D721Med (cell line): ENCODE measurements at regions not wholly inside any gene's neighbourhood (a gene's known extent, or its start where the extent isn't known, plus 50 kb on each side); places are given as distances from the start of the nearest gene placed in this dataset.
"Not testable (repeated sequence)": the region's sequence is repeated elsewhere in the genome, so short reads cannot be mapped to it uniquely, and the experiment has no call there.

Experiments used
- DNase-seq: peaks from one replicate; pipeline ENCODE4 v3.0.0; 2011; ENCODE audit warnings: low spot score; ENCODE audit not compliant: insufficient read length
- FAIRE-seq: peaks from 2 replicates; lab custom pipeline; 2011; peaks lifted over from hg19 to GRCh38; lab: Jason Lieb, UNC
- TF ChIP-seq, protein P1 (sequence below): IDR thresholded peaks from 2 replicates; pipeline ENCODE4 v1.5.1; 2012; ENCODE audit warnings: mild to moderate bottlenecking, control low read depth; ENCODE audit not compliant: insufficient read depth; ENCODE audit errors: missing control alignments

DNA sequence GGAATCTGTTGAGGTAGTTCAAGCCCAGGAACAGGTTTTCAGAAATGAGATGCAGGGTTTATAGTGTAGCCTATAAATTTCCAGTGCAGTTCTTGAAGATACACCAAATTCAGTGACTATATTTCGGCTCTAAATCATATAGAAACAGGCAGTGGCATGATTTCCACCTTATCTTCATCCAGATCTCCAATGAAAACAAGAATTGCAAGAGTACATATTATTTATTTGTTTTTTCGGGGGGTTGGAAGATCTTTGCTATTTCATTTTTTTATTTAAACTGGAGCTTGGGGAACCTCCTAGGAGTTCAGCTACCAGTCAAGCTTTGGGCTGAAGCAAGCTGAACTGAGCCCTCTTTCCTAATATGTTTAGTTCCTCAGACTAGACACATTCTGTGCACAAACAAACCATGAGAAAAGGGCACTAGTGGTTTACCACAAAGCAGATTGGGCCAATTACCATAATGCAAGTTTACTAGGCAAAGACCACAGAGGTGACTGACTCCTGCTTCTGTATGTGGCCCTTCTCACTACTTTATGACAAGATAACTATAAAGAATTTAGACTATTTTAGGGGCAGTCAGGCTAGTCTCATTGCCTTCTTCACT lies 68.5 kb downstream of the RGS2 start:
- no peak for FAIRE-seq
- TF ChIP-seq, protein P1, sequence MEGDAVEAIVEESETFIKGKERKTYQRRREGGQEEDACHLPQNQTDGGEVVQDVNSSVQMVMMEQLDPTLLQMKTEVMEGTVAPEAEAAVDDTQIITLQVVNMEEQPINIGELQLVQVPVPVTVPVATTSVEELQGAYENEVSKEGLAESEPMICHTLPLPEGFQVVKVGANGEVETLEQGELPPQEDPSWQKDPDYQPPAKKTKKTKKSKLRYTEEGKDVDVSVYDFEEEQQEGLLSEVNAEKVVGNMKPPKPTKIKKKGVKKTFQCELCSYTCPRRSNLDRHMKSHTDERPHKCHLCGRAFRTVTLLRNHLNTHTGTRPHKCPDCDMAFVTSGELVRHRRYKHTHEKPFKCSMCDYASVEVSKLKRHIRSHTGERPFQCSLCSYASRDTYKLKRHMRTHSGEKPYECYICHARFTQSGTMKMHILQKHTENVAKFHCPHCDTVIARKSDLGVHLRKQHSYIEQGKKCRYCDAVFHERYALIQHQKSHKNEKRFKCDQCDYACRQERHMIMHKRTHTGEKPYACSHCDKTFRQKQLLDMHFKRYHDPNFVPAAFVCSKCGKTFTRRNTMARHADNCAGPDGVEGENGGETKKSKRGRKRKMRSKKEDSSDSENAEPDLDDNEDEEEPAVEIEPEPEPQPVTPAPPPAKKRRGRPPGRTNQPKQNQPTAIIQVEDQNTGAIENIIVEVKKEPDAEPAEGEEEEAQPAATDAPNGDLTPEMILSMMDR, result no peak
- DNase-seq, result no peak

GRCh38 chr1:192878249-192878648 lies 69.4 kb downstream of the RGS2 start:
- DNase-seq (no peak), FAIRE-seq (no peak)
- TF ChIP-seq, protein P1, result no peak

DNA sequence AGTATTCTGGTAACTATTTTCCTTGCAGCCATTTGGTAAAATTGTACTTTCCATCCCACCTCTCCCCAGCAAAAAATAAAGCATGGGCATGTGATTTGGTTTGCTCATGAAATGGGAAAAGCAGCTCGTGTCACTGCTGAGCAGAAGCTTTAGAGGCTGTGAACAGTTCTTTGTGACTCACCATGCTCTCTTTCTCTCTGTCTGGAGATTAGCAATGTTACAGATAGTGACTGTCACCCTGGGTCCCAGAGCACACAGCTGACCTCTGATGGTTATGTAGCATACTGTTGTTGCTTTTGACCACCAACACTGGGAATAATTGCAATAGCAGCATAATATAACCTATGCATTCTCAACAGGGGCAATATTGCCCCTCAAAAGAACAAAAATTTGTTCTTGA lies 70.6 kb downstream of the RGS2 start:
- FAIRE-seq (no peak), DNase-seq (no peak)
- TF ChIP-seq, protein P1, result no peak

- TF ChIP-seq, protein P1, result no peak
- no peak for FAIRE-seq
- no peak for DNase-seq
These were observed 71.4 kb downstream of the RGS2 start for GRCh38 chr1:192880231-192880630.

DNA sequence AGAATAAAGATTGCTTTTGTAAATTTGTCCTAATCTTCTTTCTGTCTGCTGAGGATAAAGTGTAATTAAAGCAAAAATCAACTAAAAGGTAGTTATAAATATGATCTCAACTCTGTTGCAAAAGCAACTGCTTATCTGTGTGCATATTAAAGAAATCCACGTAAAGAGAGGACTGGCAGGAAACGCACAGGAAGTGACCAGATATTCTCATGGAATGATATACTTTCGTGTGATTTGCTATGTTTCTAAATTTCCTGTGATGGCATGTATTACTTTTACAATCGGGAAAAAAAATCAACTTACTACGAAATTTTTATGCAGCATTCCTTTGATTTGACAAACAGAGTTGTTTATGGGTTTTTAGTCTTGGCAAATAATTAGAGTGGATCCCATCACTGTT lies 75.4 kb downstream of the RGS2 start:
- TF ChIP-seq, protein P1, result no peak
- FAIRE-seq, result peak; percentile 74
- DNase-seq, result no peak

- DNase-seq, result not testable (repeated sequence)
- peak; percentile 96 for FAIRE-seq
These were observed 76.5 kb downstream of the RGS2 start for GRCh38 chr1:192885387-192885786.

DNA sequence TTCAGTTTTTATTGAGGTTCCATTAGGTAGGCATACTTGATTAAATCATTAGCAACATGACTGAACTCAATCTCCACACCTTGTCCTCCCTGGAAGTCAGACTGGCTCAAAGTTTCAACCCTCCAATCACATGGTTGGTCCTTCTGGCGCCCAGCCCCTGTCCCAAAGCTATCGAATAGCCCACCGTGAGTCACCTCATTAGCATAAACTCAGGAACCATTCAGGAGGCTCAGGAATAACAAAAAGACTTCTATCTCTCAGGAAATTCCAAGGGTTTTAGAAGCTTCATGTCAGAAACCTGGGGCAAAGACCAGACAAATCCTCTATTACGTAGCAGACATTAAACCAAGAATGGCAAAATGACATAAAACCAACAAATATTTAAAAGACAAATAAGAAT lies 78.6 kb downstream of the RGS2 start:
- no peak for FAIRE-seq
- DNase-seq, result no peak
- TF ChIP-seq, protein P1, result no peak

- FAIRE-seq (peak; percentile 68), DNase-seq (no peak)
- TF ChIP-seq, protein P1, result no peak
These were observed 79.7 kb downstream of the RGS2 start for GRCh38 chr1:192888574-192888973.
